Inferior parietal cortex (tissue), 1 donor: ENCODE measurements at regions not wholly inside any gene's neighbourhood (a gene's known extent, or its start where the extent isn't known, plus 50 kb on each side); places are given as distances from the start of the nearest gene placed in this dataset.
"Not testable (repeated sequence)": the region's sequence is repeated elsewhere in the genome, so short reads cannot be mapped to it uniquely, and the experiment has no call there.

ENCODE experiments used
- DNase-seq: peaks from one replicate; pipeline ENCODE4 v3.0.0-alpha.2; 2016; ENCODE audit errors: extremely low spot score

- no peak for DNase-seq
Observed at GRCh38 chr7:122248472-122248871, 56.1 kb downstream of the FEZF1 start.

GRCh38 chr7:122238729-122239128 is 65.8 kb downstream of the FEZF1 start:
- DNase-seq, result not testable (repeated sequence)

GRCh38 chr7:122238297-122238696 is 66.3 kb downstream of the FEZF1 start:
- not testable (repeated sequence) for DNase-seq

GRCh38 chr7:122225874-122226273 is 78.7 kb downstream of the FEZF1 start:
- no peak for DNase-seq

GRCh38 chr7:122219253-122219865 is 75.3 kb upstream of the AASS start:
- peak; percentile 79 for DNase-seq

- DNase-seq, result no peak
Observed at GRCh38 chr7:122217125-122217524, 73.1 kb upstream of the AASS start.

- DNase-seq, result no peak
Observed at GRCh38 chr7:122212754-122213153, 68.7 kb upstream of the AASS start.

GRCh38 chr7:122211362-122211761 is 67.3 kb upstream of the AASS start:
- DNase-seq, result no peak

GRCh38 chr7:122206985-122207384 is 62.9 kb upstream of the AASS start:
- no peak for DNase-seq

GRCh38 chr7:122203814-122204213 is 59.8 kb upstream of the AASS start:
- no peak for DNase-seq

- DNase-seq, result no peak
Observed at GRCh38 chr7:122200888-122201287, 56.8 kb upstream of the AASS start.

- DNase-seq, result no peak
Observed at GRCh38 chr7:122199171-122199570, 55.1 kb upstream of the AASS start.

- no peak for DNase-seq
Observed at GRCh38 chr7:122198581-122198980, 54.5 kb upstream of the AASS start.
